ENCODE measurements at regions not wholly inside any gene's neighbourhood (a gene's known extent, or its start where the extent isn't known, plus 50 kb on each side); places are given as distances from the start of the nearest gene placed in this dataset.
A peak's percentile ranks its signal among the peaks of the same experiment; 100 is the strongest.

- H3K36me3 ChIP-seq (replicated peaks in 1 of 2; ENCODE audit: insufficient read depth in 1 of 2, low read depth in 2 of 2), result no peaks in the 10 kb centered on the region
- H3K27ac ChIP-seq, result no peak overlapping the region
- intact Hi-C loops (cut with DNase I), result no loop called here
- no peak overlapping the region for H3K4me3 ChIP-seq
- TF ChIP-seq POLR2A (IDR thresholded peaks at IDR 0.05) (no peak), CTCF (IDR thresholded peaks at IDR 0.05) (no peak)
- no peaks in the 10 kb centered on the region for H3K9me3 ChIP-seq
- no peaks in the 10 kb centered on the region for H3K27me3 ChIP-seq
- peaks cover 23% of the 10 kb centered on the region for H3K4me1 ChIP-seq
- no peak for DNase-seq
- ATAC-seq, result no peak
Measured at GRCh38 chr9:87062746-87063145, 115.4 kb upstream of the GAS1 start.

GRCh38 chr9:87063246-87063645 is 115.9 kb upstream of the GAS1 start:
- Histone ChIP-seq H3K36me3 (replicated peaks in 1 of 2; ENCODE audit: insufficient read depth in 1 of 2, low read depth in 2 of 2) (no peaks in the 10 kb centered on the region), H3K4me1 (peaks cover 23% of the 10 kb centered on the region), H3K27ac (peak overlapping the region in 1 of 4 donors; percentile 22), H3K4me3 (no peak overlapping the region), H3K27me3 (no peaks in the 10 kb centered on the region), H3K9me3 (no peaks in the 10 kb centered on the region)
- TF ChIP-seq CTCF (IDR thresholded peaks at IDR 0.05) (no peak), POLR2A (IDR thresholded peaks at IDR 0.05) (no peak)
- intact Hi-C loops (cut with DNase I), result no loop called here
- DNase-seq (peak in 1 of 4 donors; percentile 16), ATAC-seq (peak; percentile 34)
- 91 to 92% methylated on average over 3 of the region's 3 CpGs for WGBS, 2 donors

GRCh38 chr9:87063871-87064270 is 116.6 kb upstream of the GAS1 start:
- peaks cover 21% of the 10 kb centered on the region for H3K4me1 ChIP-seq
- DNase-seq (peak in 1 of 4 donors; percentile 14), ATAC-seq (peak; percentile 23)
- H3K36me3 ChIP-seq (replicated peaks in 1 of 2; ENCODE audit: insufficient read depth in 1 of 2, low read depth in 2 of 2), result no peaks in the 10 kb centered on the region
- WGBS, 2 donors, result 53 to 56% methylated on average over 1 of the region's 1 CpG
- intact Hi-C loops (cut with DNase I), result no loop called here
- peak overlapping the region in 1 of 4 donors; percentile 22 for H3K27ac ChIP-seq
- H3K4me3 ChIP-seq, result no peak overlapping the region
- TF ChIP-seq POLR2A (IDR thresholded peaks at IDR 0.05) (no peak), CTCF (IDR thresholded peaks at IDR 0.05) (no peak)
- no peaks in the 10 kb centered on the region for H3K27me3 ChIP-seq
- no peaks in the 10 kb centered on the region for H3K9me3 ChIP-seq

- 78 to 79% methylated on average over 4 of the region's 4 CpGs for WGBS, 2 donors
Measured at GRCh38 chr9:87064311-87064710, 117.0 kb upstream of the GAS1 start.

More at GRCh38 chr9:87064311-87064710, 117.0 kb upstream of the GAS1 start:
- Histone ChIP-seq H3K27ac (no peak overlapping the region), H3K4me1 (peaks cover 16% of the 10 kb centered on the region), H3K36me3 (replicated peaks in 1 of 2; ENCODE audit: insufficient read depth in 1 of 2, low read depth in 2 of 2) (no peaks in the 10 kb centered on the region), H3K27me3 (no peaks in the 10 kb centered on the region), H3K9me3 (no peaks in the 10 kb centered on the region), H3K4me3 (no peak overlapping the region)
- ATAC-seq, result no peak
- intact Hi-C loops (cut with DNase I), result no loop called here
- no peak for TF ChIP-seq CTCF (IDR thresholded peaks at IDR 0.05)
- TF ChIP-seq POLR2A (IDR thresholded peaks at IDR 0.05), result no peak
- DNase-seq, result no peak
